ENCODE measurements at regions not wholly inside any gene's neighbourhood (a gene's known extent, or its start where the extent isn't known, plus 50 kb on each side); places are given as distances from the start of the nearest gene placed in this dataset.

DNA sequence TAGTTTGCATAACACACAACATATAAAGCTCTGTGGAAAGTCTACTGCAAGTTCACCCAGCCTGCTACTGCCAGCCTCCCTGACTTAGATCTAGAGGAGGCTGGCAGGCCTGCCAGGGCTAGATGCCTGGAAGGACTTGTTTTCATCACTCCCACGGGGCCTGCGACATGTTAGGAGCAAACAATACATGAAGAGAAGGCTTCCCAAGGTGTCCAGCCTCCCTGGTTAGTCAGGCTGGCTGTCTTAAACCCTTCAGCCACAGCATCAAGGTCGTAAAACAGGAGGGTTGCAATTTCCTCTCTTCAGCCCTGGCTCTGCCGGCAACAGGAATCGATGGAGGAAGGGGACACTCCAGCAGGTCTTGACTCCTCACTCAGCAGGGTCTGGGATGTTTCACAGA is 104.5 kb downstream of the NGF start:
- intact Hi-C loops (cut with micrococcal nuclease): no loop called here

DNA sequence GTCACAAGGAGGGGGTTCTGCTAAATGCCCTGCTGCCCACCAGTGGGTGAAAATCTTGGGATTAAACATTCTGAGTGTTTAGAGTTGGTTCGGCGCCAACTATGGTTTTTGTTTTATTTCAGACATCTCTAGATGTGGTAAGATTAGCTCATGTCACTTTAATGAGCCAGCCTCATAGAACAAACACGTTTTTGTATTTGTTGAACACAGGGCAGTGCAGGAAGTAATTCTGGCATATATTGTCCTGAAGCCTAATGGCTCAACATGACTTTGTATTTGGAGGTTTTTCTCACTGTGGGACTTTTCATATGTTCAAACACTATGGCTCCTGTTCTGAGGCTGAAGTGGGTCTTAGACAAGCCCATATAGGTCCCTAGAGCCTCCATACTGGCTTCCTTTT is 107.8 kb downstream of the NGF start:
- Histone ChIP-seq H3K27ac (replicated peaks) (no peak overlapping the region), H3K36me3 (no peaks in the 10 kb centered on the region), H3K4me1 (no peaks in the 10 kb centered on the region), H3K27me3 (ENCODE audit: low read depth) (no peaks in the 10 kb centered on the region), H3K4me3 (no peak overlapping the region), H3K9me3 (replicated peaks) (no peaks in the 10 kb centered on the region)
- DNase-seq: no peak
- TF ChIP-seq, protein P1, sequence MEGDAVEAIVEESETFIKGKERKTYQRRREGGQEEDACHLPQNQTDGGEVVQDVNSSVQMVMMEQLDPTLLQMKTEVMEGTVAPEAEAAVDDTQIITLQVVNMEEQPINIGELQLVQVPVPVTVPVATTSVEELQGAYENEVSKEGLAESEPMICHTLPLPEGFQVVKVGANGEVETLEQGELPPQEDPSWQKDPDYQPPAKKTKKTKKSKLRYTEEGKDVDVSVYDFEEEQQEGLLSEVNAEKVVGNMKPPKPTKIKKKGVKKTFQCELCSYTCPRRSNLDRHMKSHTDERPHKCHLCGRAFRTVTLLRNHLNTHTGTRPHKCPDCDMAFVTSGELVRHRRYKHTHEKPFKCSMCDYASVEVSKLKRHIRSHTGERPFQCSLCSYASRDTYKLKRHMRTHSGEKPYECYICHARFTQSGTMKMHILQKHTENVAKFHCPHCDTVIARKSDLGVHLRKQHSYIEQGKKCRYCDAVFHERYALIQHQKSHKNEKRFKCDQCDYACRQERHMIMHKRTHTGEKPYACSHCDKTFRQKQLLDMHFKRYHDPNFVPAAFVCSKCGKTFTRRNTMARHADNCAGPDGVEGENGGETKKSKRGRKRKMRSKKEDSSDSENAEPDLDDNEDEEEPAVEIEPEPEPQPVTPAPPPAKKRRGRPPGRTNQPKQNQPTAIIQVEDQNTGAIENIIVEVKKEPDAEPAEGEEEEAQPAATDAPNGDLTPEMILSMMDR (IDR thresholded peaks at IDR 0.05; ENCODE audit: borderline replicate concordance): no peak
- intact Hi-C loops (cut with micrococcal nuclease): no loop called here

More for the DNA sequence above, 104.5 kb downstream of the NGF start:
- Histone ChIP-seq H3K27ac (replicated peaks) (no peak overlapping the region), H3K4me1 (no peaks in the 10 kb centered on the region), H3K36me3 (no peaks in the 10 kb centered on the region), H3K9me3 (replicated peaks) (no peaks in the 10 kb centered on the region), H3K27me3 (ENCODE audit: low read depth) (no peaks in the 10 kb centered on the region), H3K4me3 (no peak overlapping the region)
- DNase-seq: no peak
- TF ChIP-seq, protein P1 (IDR thresholded peaks at IDR 0.05; ENCODE audit: borderline replicate concordance): no peak

DNA sequence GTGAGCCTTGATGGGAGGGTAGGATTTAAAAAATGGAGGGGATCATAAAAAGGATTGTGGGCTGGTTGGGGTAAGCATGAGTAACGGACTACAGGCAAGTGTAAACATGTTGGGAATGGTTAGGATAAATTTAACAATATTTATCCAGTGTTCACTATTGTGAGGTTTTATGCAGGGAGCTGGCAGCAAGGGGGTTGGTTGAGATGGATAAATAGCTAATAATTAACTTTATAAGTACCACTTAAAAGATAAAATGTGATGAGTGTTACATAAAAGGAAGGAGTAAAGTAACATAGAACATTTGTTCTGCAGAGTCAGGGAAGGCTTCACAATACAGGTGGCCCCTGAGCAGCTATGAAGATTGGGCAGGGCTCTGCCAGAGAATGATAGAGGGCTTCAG is 109.0 kb downstream of the NGF start:
- DNase-seq: no peak

DNA sequence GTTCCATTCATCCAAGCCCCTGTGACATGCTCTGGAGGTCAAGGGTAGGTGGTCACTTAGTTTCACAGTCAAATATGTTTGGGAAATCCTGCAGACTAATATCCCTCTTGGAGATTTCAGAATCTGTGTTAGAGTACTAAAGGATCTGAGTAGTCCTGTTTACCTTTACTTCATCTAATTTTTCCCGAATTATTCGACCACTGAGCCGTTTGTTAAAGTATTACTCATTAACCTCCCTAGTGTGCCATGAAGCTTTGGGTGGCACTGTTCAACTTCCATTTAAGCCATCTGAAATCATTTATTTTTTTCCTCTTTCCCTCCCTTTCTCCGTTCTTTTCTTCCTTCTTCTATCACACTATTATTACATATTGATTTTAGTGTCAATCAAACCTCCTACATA is 109.9 kb downstream of the NGF start:
- H3K9me3 ChIP-seq (replicated peaks): no peaks in the 10 kb centered on the region
- TF ChIP-seq, protein P1 (IDR thresholded peaks at IDR 0.05; ENCODE audit: borderline replicate concordance): no peak
- H3K4me3 ChIP-seq: no peak overlapping the region
- DNase-seq: no peak
- intact Hi-C loops (cut with micrococcal nuclease): no loop called here
- H3K27ac ChIP-seq (replicated peaks): no peak overlapping the region
- H3K27me3 ChIP-seq (ENCODE audit: low read depth): no peaks in the 10 kb centered on the region
- no peaks in the 10 kb centered on the region for H3K36me3 ChIP-seq
- no peaks in the 10 kb centered on the region for H3K4me1 ChIP-seq

More for the DNA sequence above, 109.0 kb downstream of the NGF start:
- H3K27me3 ChIP-seq (ENCODE audit: low read depth): no peaks in the 10 kb centered on the region
- H3K9me3 ChIP-seq (replicated peaks): no peaks in the 10 kb centered on the region
- H3K36me3 ChIP-seq: no peaks in the 10 kb centered on the region
- H3K27ac ChIP-seq (replicated peaks): no peak overlapping the region
- H3K4me3 ChIP-seq: no peak overlapping the region
- TF ChIP-seq, protein P1 (IDR thresholded peaks at IDR 0.05; ENCODE audit: borderline replicate concordance): no peak
- intact Hi-C loops (cut with micrococcal nuclease): no loop called here
- no peaks in the 10 kb centered on the region for H3K4me1 ChIP-seq

DNA sequence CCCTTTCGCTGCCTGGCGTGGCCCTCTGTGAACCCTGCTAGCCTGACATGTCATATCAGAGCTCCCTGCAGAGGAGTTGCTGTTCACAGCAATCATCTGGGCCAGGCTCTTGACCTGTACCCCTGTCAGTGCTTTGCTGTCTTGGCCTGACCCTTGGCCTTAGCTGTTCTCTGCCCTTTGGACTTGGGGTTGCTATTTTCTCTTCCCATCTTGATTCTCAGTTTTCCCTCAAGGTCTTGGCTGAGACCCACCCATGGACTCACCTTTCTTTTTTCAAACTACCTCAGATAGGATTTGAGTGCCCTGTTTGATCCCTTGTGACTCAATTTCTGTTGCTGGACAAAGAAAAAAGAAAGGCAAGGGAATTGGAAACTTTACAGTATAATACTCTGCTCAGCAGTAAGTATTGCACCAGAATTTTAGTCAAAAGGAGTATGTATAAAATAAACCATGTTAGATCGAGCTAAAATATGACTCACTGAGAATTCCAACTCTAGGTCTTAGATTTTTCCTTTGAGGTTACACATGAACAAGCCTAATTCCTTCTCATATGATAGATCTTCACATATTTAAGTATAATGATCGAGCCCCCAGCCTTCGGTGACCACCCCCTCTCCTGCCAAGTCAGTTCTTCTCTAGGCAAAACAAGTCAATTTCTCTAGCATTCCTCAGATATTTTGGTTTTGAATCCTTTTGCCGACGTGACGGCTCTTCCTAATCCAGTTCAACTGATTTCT is 110.5 kb downstream of the NGF start:
- no peak for DNase-seq
- Histone ChIP-seq H3K36me3 (no peaks in the 10 kb centered on the region), H3K27ac (replicated peaks) (no peak overlapping the region), H3K27me3 (ENCODE audit: low read depth) (no peaks in the 10 kb centered on the region), H3K9me3 (replicated peaks) (no peaks in the 10 kb centered on the region), H3K4me3 (no peak overlapping the region), H3K4me1 (no peaks in the 10 kb centered on the region)
- TF ChIP-seq, protein P1 (IDR thresholded peaks at IDR 0.05; ENCODE audit: borderline replicate concordance): no peak
- intact Hi-C loops (cut with micrococcal nuclease): no loop called here

Measured in left ventricle myocardium inferior (tissue), 1 donor.